ENCODE measurements at regions not wholly inside any gene's neighbourhood (a gene's known extent, or its start where the extent isn't known, plus 50 kb on each side); places are given as distances from the start of the nearest gene placed in this dataset.

DNA sequence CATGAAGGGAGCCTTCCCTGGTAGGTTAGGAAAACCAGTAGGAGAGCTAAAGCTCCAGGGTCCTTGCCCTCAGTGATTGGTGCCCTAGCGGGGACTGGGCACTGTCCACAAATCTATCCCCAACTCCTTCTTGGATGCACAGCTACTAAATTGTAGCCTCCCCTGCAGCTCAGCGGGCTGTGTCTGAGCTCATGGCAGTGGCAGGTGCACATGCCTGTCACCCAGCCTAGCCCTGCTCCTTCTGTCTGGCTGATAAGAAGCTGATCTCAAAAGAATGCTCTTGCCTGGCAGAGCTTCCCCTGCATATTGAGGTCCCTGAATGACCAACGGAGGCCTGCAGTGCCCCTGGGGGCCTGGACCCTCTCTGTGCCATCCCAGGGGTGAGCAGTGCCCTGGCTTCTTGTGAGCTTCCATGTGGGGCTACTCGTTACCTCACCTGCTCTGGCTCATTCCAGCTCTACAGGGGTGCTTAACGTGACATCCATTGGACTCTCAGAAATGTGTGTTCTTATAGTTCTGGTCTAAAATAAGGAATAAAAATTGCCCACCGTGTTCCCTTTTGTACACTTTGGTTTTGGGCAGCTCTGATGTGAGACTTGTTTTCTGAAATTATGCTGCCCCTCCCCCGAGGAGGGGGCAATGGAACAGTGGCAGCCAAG lies 59.8 kb upstream of the ANTXRL start (continued):
- no peak for TF ChIP-seq KDM1A (IDR thresholded peaks at IDR 0.05; ENCODE audit: borderline replicate concordance, low read length)
- no peak for TF ChIP-seq RFX5 (IDR thresholded peaks at IDR 0.05; ENCODE audit: borderline replicate concordance, low read depth, low read length)
- no peak for TF ChIP-seq RAD21 (IDR thresholded peaks at IDR 0.05 in 1 of 2, conservative IDR thresholded peaks at IDR 0.05 in 1 of 2; ENCODE audit: low read depth in 2 of 2, low read length in 2 of 2)
- no peak for TF ChIP-seq TBP (IDR thresholded peaks at IDR 0.05; ENCODE audit: low read depth, low read length)
- no peak for TF ChIP-seq FOSL1 (IDR thresholded peaks at IDR 0.05; ENCODE audit: insufficient read depth, low read depth, low read length)
